Panc1 (cell line): ENCODE measurements at regions not wholly inside any gene's neighbourhood (a gene's known extent, or its start where the extent isn't known, plus 50 kb on each side); places are given as distances from the start of the nearest gene placed in this dataset.

Experiments
- POLR2AphosphoS5 ChIP-seq: IDR thresholded peaks from 2 replicates; pipeline ENCODE4 v1.6.1; 2012; ENCODE audit warnings: mild to moderate bottlenecking, low read depth, low read length, moderate library complexity
- TCF7L2 ChIP-seq: IDR thresholded peaks from 2 replicates; pipeline ENCODE4 v1.6.1; 2011; ENCODE audit warnings: mild to moderate bottlenecking, low read depth, low read length, inconsistent platforms
- TF ChIP-seq, protein P1 (sequence below): fragments of 450-650 bp; IDR thresholded peaks from 2 replicates; pipeline ENCODE4 v1.5.1; 2017; ENCODE audit warnings: mild to moderate bottlenecking
- TF ChIP-seq, protein P2 (sequence below), 2 experiments: IDR thresholded peaks; 2 replicates each; pipeline ENCODE4 v1.6.1; 2011 to 2012; ENCODE audit warnings: low read depth in 2 of 2, control low read depth in 1 of 2, low read length in 1 of 2, mild to moderate bottlenecking in 1 of 2, moderate library complexity in 1 of 2; ENCODE audit not compliant: insufficient read depth in 1 of 2

DNA sequence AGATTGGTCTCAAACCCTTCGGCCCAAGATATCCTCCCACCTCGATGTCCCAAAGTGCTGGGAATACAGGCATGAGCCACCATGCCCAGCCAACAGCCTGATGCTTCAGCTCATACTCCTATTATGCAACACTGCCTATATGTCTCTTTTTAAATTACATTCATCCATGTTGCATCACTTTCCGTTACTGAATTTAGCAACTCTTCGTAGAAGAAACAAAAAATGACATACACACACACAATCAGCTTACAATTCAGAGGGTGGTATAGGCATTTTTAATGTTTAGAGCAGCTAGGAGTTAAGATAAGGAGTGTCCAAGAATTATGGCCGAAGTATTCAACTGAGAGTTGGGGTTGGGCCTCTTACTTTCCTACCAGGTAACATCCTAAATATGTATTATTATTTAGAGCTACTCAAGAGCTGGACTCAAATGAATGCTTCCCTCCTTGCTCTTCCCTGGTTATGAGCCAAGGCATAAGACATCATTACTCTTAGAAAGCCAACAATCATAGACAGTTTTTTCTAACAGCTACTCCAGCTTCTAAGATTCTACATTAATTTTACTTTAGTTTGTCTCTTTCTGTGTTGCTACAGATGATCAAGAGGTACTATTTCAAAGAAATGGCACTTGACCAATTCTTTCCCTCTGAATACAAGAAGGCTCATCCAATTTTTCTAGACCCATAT lies 62.0 kb upstream of the BMP5 start:
- TF ChIP-seq, protein P1, sequence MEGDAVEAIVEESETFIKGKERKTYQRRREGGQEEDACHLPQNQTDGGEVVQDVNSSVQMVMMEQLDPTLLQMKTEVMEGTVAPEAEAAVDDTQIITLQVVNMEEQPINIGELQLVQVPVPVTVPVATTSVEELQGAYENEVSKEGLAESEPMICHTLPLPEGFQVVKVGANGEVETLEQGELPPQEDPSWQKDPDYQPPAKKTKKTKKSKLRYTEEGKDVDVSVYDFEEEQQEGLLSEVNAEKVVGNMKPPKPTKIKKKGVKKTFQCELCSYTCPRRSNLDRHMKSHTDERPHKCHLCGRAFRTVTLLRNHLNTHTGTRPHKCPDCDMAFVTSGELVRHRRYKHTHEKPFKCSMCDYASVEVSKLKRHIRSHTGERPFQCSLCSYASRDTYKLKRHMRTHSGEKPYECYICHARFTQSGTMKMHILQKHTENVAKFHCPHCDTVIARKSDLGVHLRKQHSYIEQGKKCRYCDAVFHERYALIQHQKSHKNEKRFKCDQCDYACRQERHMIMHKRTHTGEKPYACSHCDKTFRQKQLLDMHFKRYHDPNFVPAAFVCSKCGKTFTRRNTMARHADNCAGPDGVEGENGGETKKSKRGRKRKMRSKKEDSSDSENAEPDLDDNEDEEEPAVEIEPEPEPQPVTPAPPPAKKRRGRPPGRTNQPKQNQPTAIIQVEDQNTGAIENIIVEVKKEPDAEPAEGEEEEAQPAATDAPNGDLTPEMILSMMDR: no peak
- TF ChIP-seq POLR2AphosphoS5 (no peak), TCF7L2 (no peak)
- TF ChIP-seq, protein P2, sequence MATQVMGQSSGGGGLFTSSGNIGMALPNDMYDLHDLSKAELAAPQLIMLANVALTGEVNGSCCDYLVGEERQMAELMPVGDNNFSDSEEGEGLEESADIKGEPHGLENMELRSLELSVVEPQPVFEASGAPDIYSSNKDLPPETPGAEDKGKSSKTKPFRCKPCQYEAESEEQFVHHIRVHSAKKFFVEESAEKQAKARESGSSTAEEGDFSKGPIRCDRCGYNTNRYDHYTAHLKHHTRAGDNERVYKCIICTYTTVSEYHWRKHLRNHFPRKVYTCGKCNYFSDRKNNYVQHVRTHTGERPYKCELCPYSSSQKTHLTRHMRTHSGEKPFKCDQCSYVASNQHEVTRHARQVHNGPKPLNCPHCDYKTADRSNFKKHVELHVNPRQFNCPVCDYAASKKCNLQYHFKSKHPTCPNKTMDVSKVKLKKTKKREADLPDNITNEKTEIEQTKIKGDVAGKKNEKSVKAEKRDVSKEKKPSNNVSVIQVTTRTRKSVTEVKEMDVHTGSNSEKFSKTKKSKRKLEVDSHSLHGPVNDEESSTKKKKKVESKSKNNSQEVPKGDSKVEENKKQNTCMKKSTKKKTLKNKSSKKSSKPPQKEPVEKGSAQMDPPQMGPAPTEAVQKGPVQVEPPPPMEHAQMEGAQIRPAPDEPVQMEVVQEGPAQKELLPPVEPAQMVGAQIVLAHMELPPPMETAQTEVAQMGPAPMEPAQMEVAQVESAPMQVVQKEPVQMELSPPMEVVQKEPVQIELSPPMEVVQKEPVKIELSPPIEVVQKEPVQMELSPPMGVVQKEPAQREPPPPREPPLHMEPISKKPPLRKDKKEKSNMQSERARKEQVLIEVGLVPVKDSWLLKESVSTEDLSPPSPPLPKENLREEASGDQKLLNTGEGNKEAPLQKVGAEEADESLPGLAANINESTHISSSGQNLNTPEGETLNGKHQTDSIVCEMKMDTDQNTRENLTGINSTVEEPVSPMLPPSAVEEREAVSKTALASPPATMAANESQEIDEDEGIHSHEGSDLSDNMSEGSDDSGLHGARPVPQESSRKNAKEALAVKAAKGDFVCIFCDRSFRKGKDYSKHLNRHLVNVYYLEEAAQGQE (IDR thresholded peaks at IDR 0.05; ENCODE audit: insufficient read depth in 1 of 2, low read depth in 2 of 2, low read length in 1 of 2): no peak
